NCI-H1092 treated with DMSO at 0.1 percent for 48 hours (cell line): ENCODE measurements at regions not wholly inside any gene's neighbourhood (a gene's known extent, or its start where the extent isn't known, plus 50 kb on each side); places are given as distances from the start of the nearest gene placed in this dataset.

Experiments used
- DNase-seq: peaks from one replicate; lab custom pipeline; 2025; lab: John Stamatoyannopoulos, UW

DNA sequence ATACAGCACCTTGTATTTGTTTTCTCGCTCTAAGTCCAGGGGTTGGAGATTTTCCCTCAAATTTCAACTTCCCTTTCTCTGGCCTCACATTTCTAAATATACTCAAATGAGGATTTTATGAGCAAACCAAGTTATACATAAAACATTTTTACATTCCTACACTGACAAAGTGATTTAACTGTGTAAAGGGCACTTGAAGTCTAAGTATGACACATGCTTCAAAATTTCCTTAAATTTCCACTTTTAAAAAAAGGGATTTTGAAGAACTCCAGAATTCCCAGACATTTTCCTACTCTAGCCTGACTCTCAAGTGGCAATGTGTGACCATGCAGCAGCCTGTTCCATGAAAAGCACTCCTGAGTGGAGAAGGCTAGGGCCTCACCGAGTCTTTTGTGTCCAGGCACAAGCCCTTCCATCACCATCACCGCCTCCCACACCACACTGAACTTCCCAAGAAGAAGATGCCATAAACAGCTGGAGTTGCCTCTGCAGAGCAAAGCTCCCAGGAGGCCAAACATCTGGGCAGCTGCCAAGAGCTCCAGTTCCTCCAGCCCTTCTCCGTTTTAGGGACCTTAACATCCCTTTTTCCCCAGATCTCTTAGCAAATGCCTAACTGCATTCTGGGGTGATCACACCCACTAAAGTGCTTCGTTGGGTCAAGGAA is 68.9 kb downstream of the NCR2 start:
- no peak for DNase-seq

DNA sequence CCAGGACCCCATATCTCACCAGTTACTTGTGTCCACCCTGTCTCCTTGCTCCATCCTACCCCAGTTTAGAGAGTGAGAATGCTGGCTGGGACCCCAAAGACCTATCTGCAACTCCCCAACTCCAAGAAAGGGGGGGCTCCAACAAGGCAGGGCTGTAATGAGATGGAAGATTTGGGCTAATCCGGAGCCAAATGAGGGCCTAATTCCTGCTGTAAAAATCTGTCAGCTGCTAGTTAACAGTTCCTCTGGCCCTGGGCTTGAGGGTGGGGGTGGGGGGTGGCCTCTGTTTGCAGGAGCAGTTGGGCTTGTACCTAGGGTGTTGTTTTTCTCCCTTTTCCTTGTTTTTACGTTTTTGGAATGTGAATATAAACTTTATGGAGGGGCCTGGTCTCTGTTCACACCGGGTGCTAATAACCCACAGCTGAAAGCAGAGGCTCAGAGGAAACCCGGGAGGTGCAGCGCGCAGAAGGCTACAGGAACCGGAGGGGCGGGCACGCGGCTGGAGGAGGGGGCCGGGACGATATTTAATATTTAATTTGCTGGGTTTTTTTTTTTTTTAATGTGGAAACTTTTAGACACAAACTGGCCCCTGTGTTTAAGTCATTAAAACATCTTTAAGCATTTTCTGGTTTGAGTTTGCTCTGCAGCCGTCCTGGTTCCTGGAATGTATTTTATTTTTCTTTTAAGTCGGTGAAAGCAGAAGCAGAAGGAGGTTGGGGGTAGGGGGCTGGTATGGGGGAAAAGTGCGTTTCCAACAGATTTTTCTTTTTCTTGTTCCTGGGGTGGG is 70.7 kb downstream of the NCR2 start:
- DNase-seq, result no peak

GRCh38 chr6:41406728-41407489 is 71.5 kb downstream of the NCR2 start:
- DNase-seq, result no peak

DNA sequence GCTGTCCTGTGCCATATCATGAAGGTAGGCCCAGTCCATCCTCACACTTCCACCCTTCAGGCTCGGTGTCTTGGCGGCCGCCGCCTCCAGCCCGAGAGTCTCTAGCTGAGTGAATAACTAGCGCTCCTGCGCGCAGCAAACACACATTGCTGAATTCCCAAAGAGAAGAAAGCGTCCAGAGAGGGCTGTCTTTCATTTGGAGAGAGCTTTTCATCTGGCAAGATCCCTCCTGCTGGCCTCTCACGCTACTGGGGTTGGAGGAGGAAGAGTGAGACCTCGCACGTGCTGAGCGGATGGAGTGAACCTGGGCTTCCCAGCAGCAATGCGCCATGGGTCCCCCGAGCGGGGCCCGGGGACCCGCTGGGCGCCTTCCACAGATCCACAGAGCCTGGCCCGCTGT is 73.2 kb downstream of the NCR2 start:
- DNase-seq, result no peak

DNA sequence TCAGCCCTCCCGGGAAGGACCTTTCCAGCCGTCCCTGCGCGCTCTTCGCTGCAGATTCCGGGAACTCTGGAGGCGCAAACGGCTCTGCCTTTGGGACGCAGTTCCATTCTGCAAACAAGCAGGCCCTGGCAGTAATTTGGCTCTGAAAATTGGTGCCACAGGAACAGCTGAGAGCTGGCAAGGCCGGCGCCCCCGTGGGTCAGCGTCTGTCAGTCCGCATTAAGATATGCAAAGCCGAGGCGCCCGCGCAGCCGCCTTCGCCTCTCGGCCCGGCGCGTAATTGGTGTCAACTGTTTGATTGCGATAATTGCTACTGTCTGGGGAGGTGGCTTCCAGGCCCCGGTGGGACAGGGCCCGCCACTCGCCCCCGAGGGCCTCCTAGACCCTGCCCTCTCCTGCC is 73.6 kb downstream of the NCR2 start:
- DNase-seq, result no peak

DNA sequence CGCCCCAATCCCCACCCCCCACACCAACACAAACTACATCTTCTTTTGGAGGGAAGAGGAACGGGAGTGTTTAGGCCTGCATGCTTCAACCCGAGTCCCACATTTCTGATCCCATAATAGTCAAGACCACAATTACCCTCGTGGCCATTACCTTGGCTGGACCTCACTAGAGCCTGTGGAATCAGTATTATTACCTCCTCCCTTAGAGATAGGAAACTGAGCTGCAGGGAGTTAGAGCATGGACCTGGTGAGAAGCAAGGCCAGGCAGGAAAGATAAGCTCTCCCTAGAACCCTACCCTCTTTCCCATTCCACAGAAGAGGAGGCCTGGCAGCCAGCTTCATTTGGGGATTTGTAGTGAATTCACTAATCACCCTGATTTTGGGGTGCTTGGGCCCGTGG is 74.1 kb downstream of the NCR2 start:
- no peak for DNase-seq

DNA sequence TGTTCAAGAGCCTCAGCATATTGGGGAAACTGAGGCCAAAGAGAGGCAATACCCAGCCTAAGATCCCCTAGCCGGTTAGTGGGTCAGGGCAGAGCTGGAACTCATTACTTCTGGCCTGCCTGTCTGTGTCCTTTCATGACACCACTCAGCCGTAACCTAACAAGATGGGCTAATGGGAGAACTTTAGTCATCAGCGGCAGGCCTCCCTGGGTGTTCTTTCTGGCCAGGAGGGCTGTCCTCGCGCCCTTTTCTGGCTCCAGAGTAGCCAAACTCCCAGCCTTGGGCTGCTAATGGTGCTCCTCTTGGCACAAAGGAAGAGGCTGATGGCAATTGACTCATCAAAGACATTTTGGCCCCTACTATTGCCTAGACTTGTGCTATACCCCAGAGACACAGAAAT is 76.6 kb downstream of the NCR2 start:
- no peak for DNase-seq

GRCh38 chr6:41413250-41413649 is 77.8 kb downstream of the NCR2 start:
- DNase-seq, result no peak

DNA sequence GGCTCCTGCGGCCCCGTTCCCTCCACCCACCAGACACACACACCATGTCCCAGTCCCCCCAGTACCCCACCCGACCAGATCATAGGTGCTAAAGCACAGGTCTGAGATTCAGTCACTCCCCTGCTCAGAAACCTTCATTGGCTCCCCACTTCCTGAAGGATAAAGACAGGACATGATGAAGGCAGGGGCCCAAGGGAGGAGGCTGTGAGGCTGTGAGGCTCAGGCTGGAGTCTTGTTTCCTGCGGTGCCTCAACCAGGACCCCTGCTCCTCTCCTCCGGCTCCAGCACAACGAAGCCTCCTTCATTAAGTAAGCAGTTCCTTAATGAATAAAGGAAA is 81.1 kb downstream of the NCR2 start:
- DNase-seq, result no peak

GRCh38 chr6:41418741-41419140 is 83.3 kb downstream of the NCR2 start:
- DNase-seq, result no peak

GRCh38 chr6:41419385-41419784 is 84.0 kb downstream of the NCR2 start:
- DNase-seq, result no peak

- no peak for DNase-seq
Measured at GRCh38 chr6:41420186-41420585, 84.8 kb downstream of the NCR2 start.

DNA sequence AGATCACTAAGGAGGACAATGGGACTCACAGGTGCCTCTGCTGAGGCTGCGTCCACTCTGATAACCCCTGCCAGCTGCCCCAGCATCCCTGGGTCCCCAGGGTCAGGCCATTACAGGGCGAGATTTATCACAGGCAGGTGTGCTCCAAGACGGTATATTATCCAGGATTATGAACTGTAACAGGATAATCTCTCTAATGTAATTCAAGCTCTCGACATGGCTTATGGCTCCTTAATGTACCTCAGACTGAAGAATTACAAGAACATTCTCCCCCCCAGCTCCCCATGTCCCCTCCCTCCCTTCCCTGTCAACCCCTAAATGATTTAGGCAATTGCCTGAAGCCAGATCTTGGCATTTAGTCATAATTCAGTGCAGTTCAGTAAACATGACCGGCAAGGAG is 86.8 kb downstream of the NCR2 start:
- peak; percentile 61 for DNase-seq

- DNase-seq, result no peak
Measured at GRCh38 chr6:41423002-41423401, 87.6 kb downstream of the NCR2 start.

DNA sequence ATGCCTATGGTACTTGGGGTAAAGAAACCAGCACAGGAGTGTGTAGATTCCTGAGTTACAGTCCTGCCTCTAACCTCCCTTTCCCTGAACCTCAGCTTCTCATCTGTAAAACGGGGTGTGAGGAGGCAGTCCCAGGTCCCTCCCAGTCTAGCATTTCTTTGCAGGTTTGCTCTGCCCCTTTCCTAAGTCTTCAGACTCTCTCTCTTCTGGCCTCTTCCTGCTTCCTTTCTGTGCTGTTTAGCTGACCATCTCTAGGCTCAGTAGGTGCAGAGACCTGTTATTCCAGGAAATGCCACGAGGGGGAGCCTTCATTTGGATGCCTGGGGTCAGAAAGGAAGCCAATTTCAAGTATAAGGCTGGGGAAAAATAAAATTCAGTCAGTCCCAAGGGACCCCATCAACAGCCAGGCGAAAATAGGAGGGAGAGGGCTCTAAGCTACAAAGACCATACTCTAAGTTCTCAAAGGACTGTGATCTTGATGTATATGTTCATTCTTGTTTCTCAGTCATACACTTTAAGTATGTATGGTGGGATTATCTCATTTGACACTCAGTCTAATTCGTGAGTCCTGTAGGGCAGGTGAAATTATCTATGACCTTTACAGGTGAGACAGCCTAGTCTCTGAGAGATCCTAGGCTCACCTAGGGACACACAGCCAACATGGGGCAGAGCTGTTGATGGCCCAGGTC is 89.1 kb downstream of the NCR2 start:
- peak; percentile 82 for DNase-seq

DNA sequence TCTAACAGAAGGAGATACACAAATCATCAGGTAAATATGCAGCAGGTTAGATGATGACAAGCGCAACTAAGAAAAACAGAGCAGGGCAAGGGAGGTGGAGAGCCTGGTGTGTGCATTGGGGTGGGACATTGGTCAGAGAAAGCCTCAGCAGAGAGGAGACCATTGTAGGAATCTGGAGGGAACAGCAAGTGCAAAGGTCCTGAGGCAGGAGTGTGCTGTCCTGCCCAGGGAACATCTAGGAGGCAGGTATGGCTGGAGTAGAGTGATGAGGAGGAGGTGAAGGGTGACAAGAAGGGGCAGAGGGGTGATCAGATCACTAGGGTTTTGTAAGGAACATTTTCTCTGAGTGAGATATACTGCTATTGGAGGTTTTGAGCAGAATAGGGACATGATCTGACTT is 90.1 kb downstream of the NCR2 start:
- no peak for DNase-seq

- no peak for DNase-seq
Measured at GRCh38 chr6:41426438-41426851, 91.0 kb downstream of the NCR2 start.

- no peak for DNase-seq
Measured at GRCh38 chr6:41426888-41427641, 91.7 kb downstream of the NCR2 start.

DNA sequence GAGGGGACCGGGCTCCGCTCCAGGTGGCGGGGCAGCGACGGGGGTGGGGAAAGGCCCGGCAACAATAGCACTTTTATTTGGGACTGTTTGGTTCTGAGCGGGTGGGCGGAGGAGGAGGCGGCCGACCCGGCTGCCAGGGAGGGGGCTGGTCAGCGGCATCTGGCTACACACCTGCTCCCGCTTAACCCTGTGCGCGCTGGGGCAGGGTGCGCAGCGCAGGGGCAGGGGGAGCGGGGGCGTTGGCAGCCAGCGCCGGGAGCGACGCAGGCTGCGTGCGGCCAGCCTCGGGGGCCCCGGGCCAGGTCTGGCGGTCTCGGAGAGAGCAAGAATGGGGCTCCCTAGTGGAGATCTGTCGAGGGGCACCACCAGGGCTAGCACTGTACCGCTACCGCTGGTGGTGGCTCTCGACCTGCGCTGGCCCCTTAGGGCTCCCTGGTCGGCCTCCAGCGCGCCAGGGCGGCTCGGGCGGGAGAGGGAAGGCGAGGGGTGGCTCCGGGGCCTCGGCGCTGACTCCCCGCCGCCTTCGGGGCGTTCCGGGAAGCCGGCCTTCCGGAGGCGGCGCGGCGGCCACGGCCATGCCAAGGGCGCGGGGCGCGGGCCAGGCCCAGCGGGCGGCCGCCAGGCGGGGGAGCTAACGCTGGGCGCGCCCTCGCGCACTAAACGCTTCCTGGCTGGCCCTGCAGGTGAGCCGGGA is 92.4 kb downstream of the NCR2 start:
- peak; percentile 35 for DNase-seq

DNA sequence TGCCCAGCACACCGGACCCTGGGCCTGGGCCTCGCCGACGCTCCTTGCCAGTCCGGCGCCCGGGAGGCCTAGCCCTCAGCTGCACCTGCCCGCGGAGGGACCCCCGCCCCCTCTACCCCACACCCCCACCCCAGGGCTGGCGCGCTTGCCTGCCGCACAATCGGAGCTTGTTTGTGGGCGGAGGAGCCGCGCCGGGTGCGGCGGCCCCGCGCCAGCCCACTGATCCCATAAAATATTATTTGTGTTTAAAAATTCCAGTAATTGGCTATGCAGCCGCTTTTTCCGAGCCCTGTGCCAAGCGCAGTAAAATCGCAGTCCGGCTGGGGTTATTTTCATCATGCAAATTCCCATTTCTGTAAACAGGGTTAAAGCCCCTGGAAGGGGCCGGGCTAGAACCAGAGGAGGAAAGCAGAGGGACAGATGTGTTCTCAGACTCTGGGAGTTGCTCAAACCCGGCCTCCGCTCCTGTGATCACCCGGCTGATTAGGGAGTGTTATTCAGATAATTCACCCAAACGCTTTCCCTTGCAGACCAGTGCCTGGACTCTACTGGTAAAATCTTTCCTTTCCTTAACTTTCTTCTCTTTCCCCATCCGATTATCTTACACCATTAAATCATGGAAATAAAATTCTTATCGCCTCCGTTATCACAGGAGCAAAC is 93.1 kb downstream of the NCR2 start:
- DNase-seq, result peak; percentile 46

DNA sequence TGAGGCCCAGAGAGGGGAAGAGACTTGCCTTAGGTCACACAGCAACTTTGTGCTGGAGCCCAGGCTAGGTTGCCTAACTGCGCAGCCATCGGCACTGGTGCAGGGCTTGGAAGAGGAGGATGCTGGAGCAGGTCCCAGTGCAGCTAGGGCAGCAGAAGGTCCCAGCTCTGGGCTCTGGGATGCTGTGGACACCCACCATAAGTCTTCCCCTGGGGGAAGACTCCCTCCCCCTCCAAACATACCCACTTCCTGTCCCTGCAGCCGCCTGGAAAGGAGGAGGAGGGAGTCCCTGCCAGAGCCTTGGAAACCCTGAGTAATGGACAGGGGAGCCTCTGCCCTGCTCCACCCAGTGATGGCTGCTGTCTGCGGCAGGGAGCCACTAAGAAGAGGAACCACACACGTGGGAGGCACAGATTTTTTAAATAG is 93.6 kb downstream of the NCR2 start:
- no peak for DNase-seq
